ENCODE measurements at regions not wholly inside any gene's neighbourhood (a gene's known extent, or its start where the extent isn't known, plus 50 kb on each side); places are given as distances from the start of the nearest gene placed in this dataset.

DNA sequence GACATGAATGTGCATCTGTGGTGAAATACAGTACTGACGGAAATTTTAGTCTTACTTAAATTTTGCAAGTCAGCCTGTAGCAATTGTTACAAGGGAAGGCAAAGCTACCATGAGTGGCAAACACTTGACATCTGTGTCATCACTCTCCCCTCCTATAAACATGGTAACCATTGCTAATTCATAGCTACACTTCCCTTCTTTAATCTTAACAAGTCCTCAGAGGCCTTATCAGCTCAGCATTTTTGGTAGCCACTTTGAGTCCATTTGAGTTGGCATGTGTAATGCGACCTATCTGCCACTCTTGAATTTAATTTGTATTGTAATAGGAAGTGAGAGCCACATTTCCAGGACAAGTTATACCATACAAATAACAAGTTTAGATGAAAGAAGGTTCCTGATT is 218.1 kb downstream of the RMST start:
- TF ChIP-seq POLR2A (IDR thresholded peaks at IDR 0.05) (no peak), CTCF (IDR thresholded peaks at IDR 0.05 in 8 of 11, conservative IDR thresholded peaks at IDR 0.05 in 3 of 11) (no peak), POLR2AphosphoS5 (IDR thresholded peaks at IDR 0.05) (no peak)

Data from spleen (tissue), 7 donors.